Dendritic cell treated with granulocyte-macrophage colony-stimulating factor and Interleukin-4, amounts not matched to agents 40 ng/mL and 50 ng/mL, for 4 days (primary cell): ENCODE measurements at regions not wholly inside any gene's neighbourhood (a gene's known extent, or its start where the extent isn't known, plus 50 kb on each side); places are given as distances from the start of the nearest gene placed in this dataset.

Source experiments
- H3K27ac Mint-ChIP-seq: one replicate; pipeline ENCODE4 v1.8.0; 2022; ENCODE audit warnings: mild to moderate bottlenecking, mixed read lengths
- H3K27me3 Mint-ChIP-seq: one replicate; pipeline ENCODE4 v1.8.0; 2022; ENCODE audit warnings: mild to moderate bottlenecking, mixed read lengths
- H3K36me3 Mint-ChIP-seq: one replicate; pipeline ENCODE4 v1.8.0; 2022; ENCODE audit warnings: low read depth, mixed read lengths
- H3K4me1 Mint-ChIP-seq: one replicate; pipeline ENCODE4 v1.8.0; 2022; ENCODE audit warnings: low read depth, mixed read lengths
- H3K4me3 Mint-ChIP-seq: one replicate; pipeline ENCODE4 v1.8.0; 2022; ENCODE audit warnings: mild to moderate bottlenecking, moderate library complexity, mixed read lengths
- H3K9me3 Mint-ChIP-seq: one replicate; pipeline ENCODE4 v1.8.0; 2022; ENCODE audit warnings: mixed read lengths
- intact Hi-C: fragments of 100-400 bp; cut with micrococcal nuclease; formaldehyde crosslinking; loops from one replicate; pipeline ENCODE4 v1.15.0; 2022

- Mint-ChIP-seq H3K36me3 (no peaks in the 10 kb centered on the region), H3K4me3 (no peak overlapping the region), H3K4me1 (peaks cover 42% of the 10 kb centered on the region), H3K27me3 (no peaks in the 10 kb centered on the region), H3K9me3 (no peaks in the 10 kb centered on the region), H3K27ac (no peak overlapping the region)
- intact Hi-C loops: no loop called here
Measured at GRCh38 chr2:64905338-64906024, 83.7 kb upstream of the SLC1A4 start.

GRCh38 chr2:64906853-64907536, 82.2 kb upstream of the SLC1A4 start:
- Mint-ChIP-seq H3K27me3 (no peaks in the 10 kb centered on the region), H3K27ac (no peak overlapping the region), H3K4me3 (no peak overlapping the region), H3K36me3 (no peaks in the 10 kb centered on the region), H3K9me3 (no peaks in the 10 kb centered on the region), H3K4me1 (peaks cover 42% of the 10 kb centered on the region)
- intact Hi-C loops: no loop called here

GRCh38 chr2:64908406-64908805, 80.8 kb upstream of the SLC1A4 start:
- intact Hi-C loops: no loop called here
- Mint-ChIP-seq H3K9me3 (no peaks in the 10 kb centered on the region), H3K27ac (no peak overlapping the region), H3K36me3 (no peaks in the 10 kb centered on the region), H3K27me3 (no peaks in the 10 kb centered on the region), H3K4me1 (peaks cover 47% of the 10 kb centered on the region), H3K4me3 (no peak overlapping the region)

GRCh38 chr2:64910523-64910922, 78.7 kb upstream of the SLC1A4 start:
- no peaks in the 10 kb centered on the region for H3K9me3 Mint-ChIP-seq
- H3K36me3 Mint-ChIP-seq: no peaks in the 10 kb centered on the region
- H3K27me3 Mint-ChIP-seq: no peaks in the 10 kb centered on the region
- H3K27ac Mint-ChIP-seq: no peak overlapping the region
- intact Hi-C loops: no loop called here
- H3K4me3 Mint-ChIP-seq: no peak overlapping the region
- peaks cover 29% of the 10 kb centered on the region for H3K4me1 Mint-ChIP-seq

- no peak overlapping the region for H3K4me3 Mint-ChIP-seq
- H3K27me3 Mint-ChIP-seq: no peaks in the 10 kb centered on the region
- intact Hi-C loops: no loop called here
- H3K4me1 Mint-ChIP-seq: peaks cover 24% of the 10 kb centered on the region
- H3K36me3 Mint-ChIP-seq: no peaks in the 10 kb centered on the region
- H3K9me3 Mint-ChIP-seq: no peaks in the 10 kb centered on the region
- H3K27ac Mint-ChIP-seq: no peak overlapping the region
Measured at GRCh38 chr2:64910972-64911433, 78.2 kb upstream of the SLC1A4 start.

- no peaks in the 10 kb centered on the region for H3K36me3 Mint-ChIP-seq
- H3K4me1 Mint-ChIP-seq: peaks cover 20% of the 10 kb centered on the region
- H3K27me3 Mint-ChIP-seq: no peaks in the 10 kb centered on the region
- intact Hi-C loops: no loop called here
- H3K9me3 Mint-ChIP-seq: no peaks in the 10 kb centered on the region
- no peak overlapping the region for H3K27ac Mint-ChIP-seq
- no peak overlapping the region for H3K4me3 Mint-ChIP-seq
Measured at GRCh38 chr2:64913357-64913869, 75.8 kb upstream of the SLC1A4 start.

- Mint-ChIP-seq H3K9me3 (no peaks in the 10 kb centered on the region), H3K27me3 (no peaks in the 10 kb centered on the region), H3K36me3 (no peaks in the 10 kb centered on the region), H3K27ac (no peak overlapping the region), H3K4me1 (peaks cover 24% of the 10 kb centered on the region), H3K4me3 (no peak overlapping the region)
- intact Hi-C loops: no loop called here
Measured at GRCh38 chr2:64914247-64914646, 75.0 kb upstream of the SLC1A4 start.

GRCh38 chr2:64914735-64915509, 74.3 kb upstream of the SLC1A4 start:
- Mint-ChIP-seq H3K4me1 (peaks cover 24% of the 10 kb centered on the region), H3K27me3 (no peaks in the 10 kb centered on the region), H3K9me3 (no peaks in the 10 kb centered on the region), H3K36me3 (no peaks in the 10 kb centered on the region), H3K27ac (no peak overlapping the region), H3K4me3 (no peak overlapping the region)
- intact Hi-C loops: loop anchor here (5.0 kb wide), 3 partner anchors 72 to 657 kb away; partner anchors contain the start of gene SLC1A4

GRCh38 chr2:64915510-64915900, 73.7 kb upstream of the SLC1A4 start:
- Mint-ChIP-seq H3K27ac (no peak overlapping the region), H3K9me3 (no peaks in the 10 kb centered on the region), H3K27me3 (no peaks in the 10 kb centered on the region), H3K4me1 (peaks cover 24% of the 10 kb centered on the region), H3K36me3 (no peaks in the 10 kb centered on the region), H3K4me3 (no peak overlapping the region)
- intact Hi-C loops: loop anchor here (5.0 kb wide), 3 partner anchors 72 to 657 kb away; partner anchors contain the start of gene SLC1A4

GRCh38 chr2:64918220-64918886, 70.8 kb upstream of the SLC1A4 start:
- no peaks in the 10 kb centered on the region for H3K9me3 Mint-ChIP-seq
- intact Hi-C loops: loop anchor here (5.0 kb wide), 3 partner anchors 69 to 654 kb away; partner anchors contain the start of gene SLC1A4
- no peaks in the 10 kb centered on the region for H3K36me3 Mint-ChIP-seq
- peak overlapping the region; percentile 77 for H3K4me3 Mint-ChIP-seq
- H3K4me1 Mint-ChIP-seq: peaks cover 29% of the 10 kb centered on the region
- H3K27ac Mint-ChIP-seq: peak overlapping the region; percentile 82
- H3K27me3 Mint-ChIP-seq: no peaks in the 10 kb centered on the region

GRCh38 chr2:64919261-64919660, 69.9 kb upstream of the SLC1A4 start:
- H3K9me3 Mint-ChIP-seq: no peaks in the 10 kb centered on the region

GRCh38 chr2:64922482-64923384, 66.5 kb upstream of the SLC1A4 start:
- Mint-ChIP-seq H3K36me3 (no peaks in the 10 kb centered on the region), H3K4me3 (no peak overlapping the region), H3K9me3 (peaks cover 18% of the 10 kb centered on the region), H3K27me3 (no peaks in the 10 kb centered on the region), H3K4me1 (peaks cover 44% of the 10 kb centered on the region), H3K27ac (peak overlapping the region; percentile 62)
- intact Hi-C loops: no loop called here

More at GRCh38 chr2:64919261-64919660, 69.9 kb upstream of the SLC1A4 start:
- Mint-ChIP-seq H3K36me3 (no peaks in the 10 kb centered on the region), H3K27me3 (no peaks in the 10 kb centered on the region), H3K27ac (no peak overlapping the region), H3K4me1 (peaks cover 33% of the 10 kb centered on the region), H3K4me3 (no peak overlapping the region)
- intact Hi-C loops: loop anchor here (5.0 kb wide), 3 partner anchors 68 to 653 kb away; partner anchors contain the start of gene SLC1A4

GRCh38 chr2:64923385-64923710, 65.9 kb upstream of the SLC1A4 start:
- Mint-ChIP-seq H3K27ac (peak overlapping the region; percentile 36), H3K9me3 (peaks cover 19% of the 10 kb centered on the region)

More at GRCh38 chr2:64923385-64923710, 65.9 kb upstream of the SLC1A4 start:
- Mint-ChIP-seq H3K36me3 (no peaks in the 10 kb centered on the region), H3K4me1 (peaks cover 38% of the 10 kb centered on the region), H3K4me3 (no peak overlapping the region), H3K27me3 (no peaks in the 10 kb centered on the region)
- intact Hi-C loops: no loop called here
